Coronary artery (tissue), 2 donors: ENCODE measurements at regions not wholly inside any gene's neighbourhood (a gene's known extent, or its start where the extent isn't known, plus 50 kb on each side); places are given as distances from the start of the nearest gene placed in this dataset.

Experiments
- DNase-seq: peaks from one replicate; pipeline ENCODE4 v3.0.0-alpha.2; 2017; ENCODE audit warnings: low spot score
- H3K27ac ChIP-seq, 2 donors: fragments of 200-600 bp; sonication (generic); one replicate each; pipeline ENCODE4 v1.5.1; 2016 to 2019
- H3K4me3 ChIP-seq: fragments of 200-600 bp; sonication (generic); 2 replicates; pipeline ENCODE4 v1.5.1; 2016; ENCODE audit warnings: mild to moderate bottlenecking, moderate library complexity
- TF ChIP-seq, protein P1 (sequence below): fragments of 200-600 bp; sonication (generic); IDR thresholded peaks from one replicate; pipeline ENCODE4 v1.5.1; 2019; ENCODE audit warnings: antibody characterized with exemption

DNA sequence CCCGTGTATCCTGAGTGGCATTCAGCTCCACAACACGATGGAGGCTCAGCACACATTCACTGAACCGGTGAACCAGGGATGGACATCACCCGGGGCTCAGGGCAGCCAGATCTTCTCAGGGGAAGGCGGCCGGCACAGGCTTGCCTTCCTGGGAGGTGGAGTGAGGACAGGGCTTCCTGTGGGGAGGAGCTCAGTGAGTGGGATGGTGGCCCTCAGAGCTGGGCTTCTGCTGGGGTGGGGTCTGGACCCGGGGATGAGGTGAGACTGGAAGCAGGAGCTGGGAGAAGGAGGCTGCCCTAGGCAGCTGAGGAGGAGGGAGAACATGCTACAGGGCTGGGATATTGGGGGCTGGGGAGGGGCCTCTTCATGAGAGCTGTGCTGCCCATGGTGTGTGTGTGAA is 58.5 kb upstream of the PRR23E start:
- peak; percentile 58 for DNase-seq
- Histone ChIP-seq H3K27ac (no peak overlapping the region), H3K4me3 (no peak overlapping the region)
- TF ChIP-seq, protein P1, sequence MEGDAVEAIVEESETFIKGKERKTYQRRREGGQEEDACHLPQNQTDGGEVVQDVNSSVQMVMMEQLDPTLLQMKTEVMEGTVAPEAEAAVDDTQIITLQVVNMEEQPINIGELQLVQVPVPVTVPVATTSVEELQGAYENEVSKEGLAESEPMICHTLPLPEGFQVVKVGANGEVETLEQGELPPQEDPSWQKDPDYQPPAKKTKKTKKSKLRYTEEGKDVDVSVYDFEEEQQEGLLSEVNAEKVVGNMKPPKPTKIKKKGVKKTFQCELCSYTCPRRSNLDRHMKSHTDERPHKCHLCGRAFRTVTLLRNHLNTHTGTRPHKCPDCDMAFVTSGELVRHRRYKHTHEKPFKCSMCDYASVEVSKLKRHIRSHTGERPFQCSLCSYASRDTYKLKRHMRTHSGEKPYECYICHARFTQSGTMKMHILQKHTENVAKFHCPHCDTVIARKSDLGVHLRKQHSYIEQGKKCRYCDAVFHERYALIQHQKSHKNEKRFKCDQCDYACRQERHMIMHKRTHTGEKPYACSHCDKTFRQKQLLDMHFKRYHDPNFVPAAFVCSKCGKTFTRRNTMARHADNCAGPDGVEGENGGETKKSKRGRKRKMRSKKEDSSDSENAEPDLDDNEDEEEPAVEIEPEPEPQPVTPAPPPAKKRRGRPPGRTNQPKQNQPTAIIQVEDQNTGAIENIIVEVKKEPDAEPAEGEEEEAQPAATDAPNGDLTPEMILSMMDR: no peak

GRCh38 chr3:127134887-127135240 is 58.1 kb upstream of the PRR23E start:
- H3K27ac ChIP-seq: no peak overlapping the region
- H3K4me3 ChIP-seq: peak overlapping the region; percentile 57
- TF ChIP-seq, protein P1: no peak
- no peak for DNase-seq

GRCh38 chr3:127135241-127136023 is 57.5 kb upstream of the PRR23E start:
- no peak overlapping the region for H3K27ac ChIP-seq
- TF ChIP-seq, protein P1: no peak
- peak; percentile 72 for DNase-seq
- peak overlapping the region; percentile 57 for H3K4me3 ChIP-seq

- Histone ChIP-seq H3K4me3 (peak overlapping the region; percentile 57), H3K27ac (no peak overlapping the region)
- TF ChIP-seq, protein P1: no peak
- DNase-seq: no peak
Observed at GRCh38 chr3:127136024-127136600, 56.8 kb upstream of the PRR23E start.

DNA sequence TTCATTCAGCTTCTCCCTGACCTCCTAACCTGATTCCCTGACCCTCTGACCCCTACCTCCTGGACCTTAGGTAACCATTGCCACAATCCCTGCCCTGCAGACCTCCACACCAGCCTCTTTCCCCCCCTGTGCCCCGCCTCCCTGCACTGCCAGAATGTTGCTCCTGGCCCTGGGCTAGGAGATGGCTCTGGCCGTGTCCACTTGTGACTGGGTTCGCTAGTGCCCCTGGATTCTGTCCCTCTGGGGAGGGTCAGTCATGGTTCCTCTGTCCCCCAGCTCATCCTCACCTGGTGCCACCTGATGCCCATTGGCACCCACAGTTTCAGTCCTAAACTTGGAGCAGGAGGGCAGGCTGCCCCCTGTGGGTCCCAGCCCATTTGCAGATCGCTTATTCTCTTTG is 56.2 kb upstream of the PRR23E start:
- no peak overlapping the region for H3K27ac ChIP-seq
- no peak overlapping the region for H3K4me3 ChIP-seq
- no peak for DNase-seq
- TF ChIP-seq, protein P1: no peak

DNA sequence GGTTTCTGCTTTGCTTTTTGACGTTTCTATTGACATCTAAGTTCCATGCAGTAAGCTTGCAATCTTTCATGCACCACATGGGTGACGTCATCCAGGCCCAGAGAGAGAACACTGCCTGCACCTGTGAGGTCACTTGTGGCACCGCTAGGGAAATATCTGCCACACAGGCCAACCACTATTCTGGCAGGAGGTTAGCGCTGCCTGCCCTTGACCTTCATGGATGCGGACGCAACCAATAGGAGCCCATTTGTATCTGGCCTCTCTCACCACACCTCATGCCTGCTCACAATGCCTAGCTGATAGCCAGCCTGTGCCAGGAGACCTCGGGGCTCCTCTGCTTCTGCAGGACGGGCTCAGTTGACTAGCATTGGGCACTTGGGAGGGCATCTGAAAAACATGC is 55.8 kb upstream of the PRR23E start:
- DNase-seq: no peak
- Histone ChIP-seq H3K27ac (no peak overlapping the region), H3K4me3 (no peak overlapping the region)
- TF ChIP-seq, protein P1: no peak
